Peyer's patch (tissue), 4 donors: ENCODE measurements at regions not wholly inside any gene's neighbourhood (a gene's known extent, or its start where the extent isn't known, plus 50 kb on each side); places are given as distances from the start of the nearest gene placed in this dataset.

Experiments
- CTCF ChIP-seq, 6 experiments: fragments of 450-650 bp in 4 of 6; fragments of 200-600 bp in 2 of 6; sonication (generic) in 1 of 6; IDR thresholded peaks; one replicate each; pipeline ENCODE4 v1.5.1; 2017 to 2019; ENCODE audit warnings: antibody characterized with exemption in 6 of 6, mild to moderate bottlenecking in 3 of 6, moderate library complexity in 1 of 6
- POLR2A ChIP-seq, 2 donors: fragments of 450-650 bp; IDR thresholded peaks; one replicate each; pipeline ENCODE4 v1.5.1; 2017; ENCODE audit warnings: antibody characterized with exemption in 2 of 2, mild to moderate bottlenecking in 2 of 2, moderate library complexity in 2 of 2

DNA sequence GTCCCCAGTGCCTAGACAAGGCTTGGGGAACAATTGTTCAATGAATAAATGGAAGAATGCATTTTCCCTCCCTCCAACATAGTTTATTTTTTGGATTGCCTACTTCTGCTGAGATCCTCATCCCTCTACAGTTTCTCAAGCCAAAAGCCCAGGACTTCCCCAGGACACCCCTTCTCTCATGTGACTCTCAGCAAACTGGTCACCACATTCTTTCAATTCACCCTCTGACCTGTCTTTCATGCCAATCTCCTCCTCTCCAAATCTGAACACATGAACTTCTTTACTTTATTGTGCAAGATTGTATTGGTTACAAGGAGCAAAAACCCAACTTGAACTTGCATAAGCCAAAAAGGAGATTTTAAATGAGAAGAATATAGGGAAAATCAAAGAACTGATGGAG is 103.2 kb upstream of the JUN start:
- TF ChIP-seq CTCF (IDR thresholded peaks at IDR 0.05), result no peak
- no peak for TF ChIP-seq POLR2A (IDR thresholded peaks at IDR 0.05)
